ENCODE measurements at regions not wholly inside any gene's neighbourhood (a gene's known extent, or its start where the extent isn't known, plus 50 kb on each side); places are given as distances from the start of the nearest gene placed in this dataset.

- TF ChIP-seq POLR2A (IDR thresholded peaks at IDR 0.05), result no peak
- TF ChIP-seq, protein P1, sequence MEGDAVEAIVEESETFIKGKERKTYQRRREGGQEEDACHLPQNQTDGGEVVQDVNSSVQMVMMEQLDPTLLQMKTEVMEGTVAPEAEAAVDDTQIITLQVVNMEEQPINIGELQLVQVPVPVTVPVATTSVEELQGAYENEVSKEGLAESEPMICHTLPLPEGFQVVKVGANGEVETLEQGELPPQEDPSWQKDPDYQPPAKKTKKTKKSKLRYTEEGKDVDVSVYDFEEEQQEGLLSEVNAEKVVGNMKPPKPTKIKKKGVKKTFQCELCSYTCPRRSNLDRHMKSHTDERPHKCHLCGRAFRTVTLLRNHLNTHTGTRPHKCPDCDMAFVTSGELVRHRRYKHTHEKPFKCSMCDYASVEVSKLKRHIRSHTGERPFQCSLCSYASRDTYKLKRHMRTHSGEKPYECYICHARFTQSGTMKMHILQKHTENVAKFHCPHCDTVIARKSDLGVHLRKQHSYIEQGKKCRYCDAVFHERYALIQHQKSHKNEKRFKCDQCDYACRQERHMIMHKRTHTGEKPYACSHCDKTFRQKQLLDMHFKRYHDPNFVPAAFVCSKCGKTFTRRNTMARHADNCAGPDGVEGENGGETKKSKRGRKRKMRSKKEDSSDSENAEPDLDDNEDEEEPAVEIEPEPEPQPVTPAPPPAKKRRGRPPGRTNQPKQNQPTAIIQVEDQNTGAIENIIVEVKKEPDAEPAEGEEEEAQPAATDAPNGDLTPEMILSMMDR (IDR thresholded peaks at IDR 0.05), result no peak
- no peaks in the 10 kb centered on the region for H3K27me3 ChIP-seq
- 100% methylated on average over 1 of the region's 1 CpG for WGBS (ENCODE audit: insufficient coverage, low coverage, low lambda C conversion rate, missing lambda C conversion rate)
- no peak for DNase-seq
- peaks cover 0 to 6% (median 0%) of the 10 kb centered on the region in 4 donors for H3K4me1 ChIP-seq
- no peak overlapping the region for H3K27ac ChIP-seq
- no peak overlapping the region for H3K4me3 ChIP-seq
- H3K9me3 ChIP-seq, result no peaks in the 10 kb centered on the region
- intact Hi-C loops (cut with DNase I), result no loop called here
- no peak for ATAC-seq
- no peaks in the 10 kb centered on the region for H3K36me3 ChIP-seq
Measured at GRCh38 chr9:38335686-38336085, 56.8 kb upstream of the ALDH1B1 start.

DNA sequence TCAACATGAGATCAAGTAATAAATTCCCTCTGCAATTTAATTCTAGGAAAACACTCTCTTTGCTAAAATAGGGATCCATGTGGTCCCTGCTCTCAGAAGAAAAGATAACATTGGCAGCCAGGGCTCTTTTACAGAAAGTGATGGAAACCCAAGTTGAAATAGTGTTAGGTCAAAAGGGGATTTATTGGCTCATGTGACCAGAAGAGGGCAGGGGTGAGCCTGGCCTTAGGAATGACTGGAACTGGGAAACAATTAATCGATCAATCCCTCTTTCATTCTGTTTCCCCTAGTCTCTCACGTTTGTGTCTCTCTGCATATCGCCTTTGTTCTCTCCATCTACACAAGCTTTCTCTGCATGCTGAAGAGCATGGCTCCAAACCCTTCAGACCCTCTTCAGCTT is 58.3 kb upstream of the ALDH1B1 start:
- Histone ChIP-seq H3K4me3 (no peak overlapping the region), H3K27ac (no peak overlapping the region), H3K36me3 (no peaks in the 10 kb centered on the region), H3K4me1 (peaks cover 0 to 6% (median 0%) of the 10 kb centered on the region in 4 donors), H3K27me3 (no peaks in the 10 kb centered on the region), H3K9me3 (no peaks in the 10 kb centered on the region)
- TF ChIP-seq, protein P1 (IDR thresholded peaks at IDR 0.05), result peak; percentile 23 to 60 (median 46)
- no peak for TF ChIP-seq POLR2A (IDR thresholded peaks at IDR 0.05)
- WGBS (ENCODE audit: insufficient coverage, low coverage, low lambda C conversion rate, missing lambda C conversion rate), result 11% methylated on average over 3 of the region's 3 CpGs
- peak; percentile 55 to 77 (median 68) for ATAC-seq
- no peak for DNase-seq
- intact Hi-C loops (cut with DNase I), result no loop called here

- TF ChIP-seq, protein P1 (IDR thresholded peaks at IDR 0.05), result no peak
- no peak for TF ChIP-seq POLR2A (IDR thresholded peaks at IDR 0.05)
- intact Hi-C loops (cut with DNase I), result no loop called here
- H3K4me3 ChIP-seq, result no peak overlapping the region
- no peaks in the 10 kb centered on the region for H3K27me3 ChIP-seq
- WGBS (ENCODE audit: insufficient coverage, low coverage, low lambda C conversion rate, missing lambda C conversion rate), result 66% methylated on average over 5 of the region's 5 CpGs
- DNase-seq (no peak), ATAC-seq (no peak)
- H3K4me1 ChIP-seq, result peaks cover 0 to under 1% (median 0%) of the 10 kb centered on the region in 4 donors
- no peak overlapping the region for H3K27ac ChIP-seq
- H3K36me3 ChIP-seq, result no peaks in the 10 kb centered on the region
- H3K9me3 ChIP-seq, result no peaks in the 10 kb centered on the region
Measured at GRCh38 chr9:38333047-38333446, 59.5 kb upstream of the ALDH1B1 start.

- Histone ChIP-seq H3K4me3 (no peak overlapping the region), H3K4me1 (no peaks in the 10 kb centered on the region), H3K27me3 (no peaks in the 10 kb centered on the region), H3K36me3 (no peaks in the 10 kb centered on the region), H3K9me3 (no peaks in the 10 kb centered on the region), H3K27ac (no peak overlapping the region)
- DNase-seq (no peak), ATAC-seq (no peak)
- intact Hi-C loops (cut with DNase I), result no loop called here
- TF ChIP-seq POLR2A (IDR thresholded peaks at IDR 0.05), result no peak
- TF ChIP-seq, protein P1 (IDR thresholded peaks at IDR 0.05), result no peak
- WGBS (ENCODE audit: insufficient coverage, low coverage, low lambda C conversion rate, missing lambda C conversion rate), result 77% methylated on average over 2 of the region's 4 CpGs
Measured at GRCh38 chr9:38332625-38333024, 59.9 kb upstream of the ALDH1B1 start.

DNA sequence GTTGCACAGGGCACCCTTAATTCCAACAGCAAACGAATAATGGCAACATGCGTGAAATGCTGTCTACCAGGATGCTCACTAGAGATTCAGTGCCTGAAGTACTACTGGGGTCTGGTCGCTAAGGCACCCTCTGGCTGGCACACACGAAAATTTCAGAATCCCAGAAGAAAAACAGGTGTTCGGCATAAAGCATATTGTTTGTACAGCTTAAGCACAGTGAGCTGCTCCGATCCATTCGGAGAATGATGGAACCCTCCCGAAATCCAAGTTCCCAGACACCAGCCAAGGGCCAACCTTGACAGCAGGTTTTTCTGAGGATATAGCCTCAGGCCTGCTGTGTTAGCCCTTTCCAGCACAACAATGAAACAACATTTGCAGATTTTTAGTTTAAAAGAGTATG is 61.4 kb upstream of the ALDH1B1 start:
- no peaks in the 10 kb centered on the region for H3K9me3 ChIP-seq
- H3K27me3 ChIP-seq, result no peaks in the 10 kb centered on the region
- WGBS (ENCODE audit: insufficient coverage, low coverage, low lambda C conversion rate, missing lambda C conversion rate), result 86% methylated on average over 3 of the region's 8 CpGs
- DNase-seq (no peak), ATAC-seq (no peak)
- H3K4me3 ChIP-seq, result no peak overlapping the region
- TF ChIP-seq, protein P1 (IDR thresholded peaks at IDR 0.05), result no peak
- TF ChIP-seq POLR2A (IDR thresholded peaks at IDR 0.05), result no peak
- intact Hi-C loops (cut with DNase I), result no loop called here
- H3K36me3 ChIP-seq, result no peaks in the 10 kb centered on the region
- no peak overlapping the region for H3K27ac ChIP-seq
- no peaks in the 10 kb centered on the region for H3K4me1 ChIP-seq

Data from right lobe of liver (tissue), 6 donors.